ENCODE measurements at regions not wholly inside any gene's neighbourhood (a gene's known extent, or its start where the extent isn't known, plus 50 kb on each side); places are given as distances from the start of the nearest gene placed in this dataset.

DNA sequence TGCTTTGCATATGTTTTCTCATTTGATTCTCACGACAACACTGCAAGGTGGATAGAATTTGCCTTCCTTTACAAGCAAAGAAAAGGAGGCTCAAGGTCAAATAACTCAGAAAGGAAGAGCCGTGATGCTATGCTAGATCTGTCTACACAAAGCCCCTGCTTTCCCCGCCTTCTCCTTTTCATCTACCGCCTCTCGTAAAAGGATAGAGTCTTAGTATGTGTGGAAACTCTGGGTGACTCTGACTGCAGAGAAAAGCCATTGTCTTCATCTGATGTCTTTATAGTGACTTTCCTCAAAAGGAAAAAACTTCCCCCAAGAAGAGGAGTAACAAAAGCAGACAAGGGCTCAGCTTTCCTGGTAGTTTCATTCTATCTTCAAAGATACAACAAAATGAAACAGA lies 292.7 kb downstream of the ACTR3B start:
- DNase-seq, result no peak
- 76 to 88% (median 81%) methylated on average over 5 of the region's 5 CpGs for WGBS, 5 donors
- H3K27me3 ChIP-seq (replicated peaks in 1 of 7), result no peaks in the 10 kb centered on the region

DNA sequence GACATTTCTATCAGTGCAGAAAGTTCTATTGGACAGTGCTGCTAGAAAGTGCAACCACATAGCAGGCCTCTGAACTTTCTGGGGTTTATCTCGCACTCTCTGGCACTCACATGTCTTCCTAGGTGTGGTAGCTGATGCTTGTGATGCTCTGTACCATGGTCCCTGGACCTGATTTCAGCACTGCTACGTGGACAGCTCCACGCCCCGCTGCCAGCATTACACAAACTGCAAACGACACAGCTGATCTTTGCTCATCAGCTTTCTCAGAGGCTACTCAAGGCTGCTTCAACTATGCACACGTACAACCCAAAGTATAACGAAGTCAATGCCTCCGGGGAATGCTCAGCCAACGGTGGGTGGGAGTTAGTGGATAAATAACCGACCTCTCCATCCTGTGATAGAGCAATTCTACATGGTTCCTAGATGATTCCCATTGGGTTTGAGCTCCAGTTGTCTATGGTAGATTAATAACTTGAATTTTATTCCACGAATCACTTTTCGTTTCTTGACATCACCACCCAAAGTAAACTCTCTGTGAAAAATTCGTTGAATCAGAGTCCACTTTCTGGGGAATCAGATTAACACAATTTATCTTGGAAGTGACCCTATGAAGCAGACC lies 302.5 kb downstream of the ACTR3B start:
- DNase-seq, result no peak
- no peak overlapping the region for H3K27ac ChIP-seq
- no peak for TF ChIP-seq POLR2A (IDR thresholded peaks at IDR 0.05)
- TF ChIP-seq, protein P1, sequence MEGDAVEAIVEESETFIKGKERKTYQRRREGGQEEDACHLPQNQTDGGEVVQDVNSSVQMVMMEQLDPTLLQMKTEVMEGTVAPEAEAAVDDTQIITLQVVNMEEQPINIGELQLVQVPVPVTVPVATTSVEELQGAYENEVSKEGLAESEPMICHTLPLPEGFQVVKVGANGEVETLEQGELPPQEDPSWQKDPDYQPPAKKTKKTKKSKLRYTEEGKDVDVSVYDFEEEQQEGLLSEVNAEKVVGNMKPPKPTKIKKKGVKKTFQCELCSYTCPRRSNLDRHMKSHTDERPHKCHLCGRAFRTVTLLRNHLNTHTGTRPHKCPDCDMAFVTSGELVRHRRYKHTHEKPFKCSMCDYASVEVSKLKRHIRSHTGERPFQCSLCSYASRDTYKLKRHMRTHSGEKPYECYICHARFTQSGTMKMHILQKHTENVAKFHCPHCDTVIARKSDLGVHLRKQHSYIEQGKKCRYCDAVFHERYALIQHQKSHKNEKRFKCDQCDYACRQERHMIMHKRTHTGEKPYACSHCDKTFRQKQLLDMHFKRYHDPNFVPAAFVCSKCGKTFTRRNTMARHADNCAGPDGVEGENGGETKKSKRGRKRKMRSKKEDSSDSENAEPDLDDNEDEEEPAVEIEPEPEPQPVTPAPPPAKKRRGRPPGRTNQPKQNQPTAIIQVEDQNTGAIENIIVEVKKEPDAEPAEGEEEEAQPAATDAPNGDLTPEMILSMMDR (IDR thresholded peaks at IDR 0.05 in 8 of 11, conservative IDR thresholded peaks at IDR 0.05 in 3 of 11), result no peak
- 41 to 54% (median 44%) methylated on average over 13 of the region's 13 CpGs for WGBS, 5 donors
- intact Hi-C loops (cut with DNase I; ENCODE audit: low total_unique reads), result no loop called here
- no peaks in the 10 kb centered on the region for H3K9me3 ChIP-seq
- no peak overlapping the region for H3K4me3 ChIP-seq
- H3K4me1 ChIP-seq, result no peaks in the 10 kb centered on the region
- no peaks in the 10 kb centered on the region for H3K27me3 ChIP-seq (replicated peaks in 1 of 7)
- no peaks in the 10 kb centered on the region for H3K36me3 ChIP-seq

More for the DNA sequence above, 292.7 kb downstream of the ACTR3B start:
- TF ChIP-seq POLR2AphosphoS5 (IDR thresholded peaks at IDR 0.05), result no peak
- TF ChIP-seq, protein P1 (IDR thresholded peaks at IDR 0.05 in 8 of 11, conservative IDR thresholded peaks at IDR 0.05 in 3 of 11), result no peak
- TF ChIP-seq POLR2A (IDR thresholded peaks at IDR 0.05), result no peak
- H3K4me3 ChIP-seq, result no peak overlapping the region
- intact Hi-C loops (cut with DNase I; ENCODE audit: low total_unique reads), result no loop called here
- no peaks in the 10 kb centered on the region for H3K9me3 ChIP-seq
- no peaks in the 10 kb centered on the region for H3K36me3 ChIP-seq
- no peak overlapping the region for H3K27ac ChIP-seq
- H3K4me1 ChIP-seq, result no peaks in the 10 kb centered on the region

DNA sequence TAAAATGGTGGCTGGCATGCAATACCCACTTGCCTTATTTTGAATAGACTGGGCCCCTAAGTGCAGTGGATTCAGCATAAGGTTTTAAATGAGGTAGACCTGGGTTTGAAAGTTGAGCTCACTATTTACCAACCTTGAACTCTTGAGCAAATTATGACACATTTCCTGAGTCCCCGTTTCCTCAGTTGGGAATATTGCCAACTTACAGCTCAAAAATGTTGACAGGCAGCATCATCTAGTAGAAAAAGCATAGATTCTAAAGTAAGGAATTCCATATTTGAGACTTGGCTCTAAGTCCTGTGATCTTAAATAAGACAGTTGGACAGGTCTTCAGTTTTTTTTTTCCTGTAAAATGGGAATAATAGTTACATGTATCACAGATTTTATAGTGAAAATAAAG lies 305.5 kb downstream of the ACTR3B start:
- Histone ChIP-seq H3K4me3 (no peak overlapping the region), H3K9me3 (no peaks in the 10 kb centered on the region), H3K27me3 (replicated peaks in 1 of 7) (no peaks in the 10 kb centered on the region), H3K4me1 (no peaks in the 10 kb centered on the region), H3K27ac (no peak overlapping the region), H3K36me3 (no peaks in the 10 kb centered on the region)
- WGBS, 5 donors, result 5 to 18% (median 11%) methylated on average over 1 of the region's 1 CpG
- intact Hi-C loops (cut with DNase I; ENCODE audit: low total_unique reads), result no loop called here
- TF ChIP-seq, protein P1 (IDR thresholded peaks at IDR 0.05 in 8 of 11, conservative IDR thresholded peaks at IDR 0.05 in 3 of 11), result no peak
- no peak for TF ChIP-seq POLR2AphosphoS5 (IDR thresholded peaks at IDR 0.05)
- TF ChIP-seq POLR2A (IDR thresholded peaks at IDR 0.05), result no peak
- no peak for DNase-seq

DNA sequence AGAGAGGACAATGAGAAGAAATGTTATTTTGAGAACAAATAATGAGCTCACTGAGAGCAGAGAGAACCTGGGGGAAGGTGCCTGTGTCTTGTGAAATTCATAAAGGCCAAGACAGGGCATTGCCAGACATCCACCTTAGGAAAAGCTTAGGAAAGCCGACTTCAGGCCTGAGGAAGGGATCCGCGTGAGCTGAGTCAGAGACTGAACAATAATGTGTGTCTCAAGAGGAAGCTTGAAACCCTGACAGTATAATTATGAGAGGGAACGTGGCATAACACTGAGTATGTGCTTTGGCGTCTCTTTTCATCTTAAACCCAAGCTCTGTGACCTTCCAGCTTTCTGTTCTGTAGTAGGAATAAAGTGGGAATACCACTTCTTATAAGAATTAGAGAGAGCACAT lies 307.2 kb downstream of the ACTR3B start:
- Histone ChIP-seq H3K27ac (no peak overlapping the region), H3K4me1 (no peaks in the 10 kb centered on the region), H3K9me3 (no peaks in the 10 kb centered on the region), H3K36me3 (no peaks in the 10 kb centered on the region), H3K27me3 (replicated peaks in 1 of 7) (no peaks in the 10 kb centered on the region), H3K4me3 (no peak overlapping the region)
- WGBS, 5 donors, result 80 to 91% (median 83%) methylated on average over 5 of the region's 5 CpGs
- no peak for DNase-seq
- TF ChIP-seq, protein P1 (IDR thresholded peaks at IDR 0.05 in 8 of 11, conservative IDR thresholded peaks at IDR 0.05 in 3 of 11), result no peak
- TF ChIP-seq POLR2A (IDR thresholded peaks at IDR 0.05) (no peak), POLR2AphosphoS5 (IDR thresholded peaks at IDR 0.05) (no peak)
- intact Hi-C loops (cut with DNase I; ENCODE audit: low total_unique reads), result no loop called here

Measured in spleen (tissue), 11 donors.